Right kidney (tissue), 1 donor: ENCODE measurements at regions not wholly inside any gene's neighbourhood (a gene's known extent, or its start where the extent isn't known, plus 50 kb on each side); places are given as distances from the start of the nearest gene placed in this dataset.
"Not testable (repeated sequence)": the region's sequence is repeated elsewhere in the genome, so short reads cannot be mapped to it uniquely, and the experiment has no call there.

Experiments used
- DNase-seq: peaks from one replicate; pipeline ENCODE4 v3.0.0-alpha.2; 2016

DNA sequence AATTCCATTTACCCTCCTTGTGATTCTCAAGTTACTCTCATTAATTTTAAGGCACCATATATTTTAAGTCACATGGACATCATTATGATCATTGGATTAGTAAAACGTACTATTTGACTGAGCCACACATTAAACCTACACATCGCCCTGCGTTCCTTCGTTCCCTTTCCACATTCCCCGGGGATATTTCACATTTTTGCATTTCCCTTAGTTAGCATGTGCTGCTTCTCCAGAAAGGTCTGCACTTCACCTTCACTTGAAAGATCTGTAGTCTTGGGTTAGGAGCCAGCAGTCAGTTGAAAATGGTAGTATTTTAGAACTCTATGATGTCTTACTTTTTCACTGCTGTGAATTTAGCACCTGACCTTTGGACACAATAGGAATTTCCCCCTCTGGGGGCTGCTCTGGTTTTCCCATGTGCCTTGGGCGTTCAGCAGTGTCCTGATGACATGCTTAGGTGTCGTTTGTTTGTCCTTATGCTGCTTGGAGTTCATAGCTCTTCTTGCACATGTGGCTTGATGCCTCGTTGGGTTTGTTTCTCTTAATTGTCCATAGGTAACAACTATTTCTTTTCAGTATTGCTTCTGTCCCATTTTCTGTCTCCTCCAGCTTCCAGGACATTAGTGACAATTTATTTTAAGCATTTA lies 56.9 kb upstream of the NBPF20 start:
- not testable (repeated sequence) for DNase-seq

GRCh38 chr1:145475962-145476361 lies 50.6 kb upstream of the NBPF20 start:
- not testable (repeated sequence) for DNase-seq

DNA sequence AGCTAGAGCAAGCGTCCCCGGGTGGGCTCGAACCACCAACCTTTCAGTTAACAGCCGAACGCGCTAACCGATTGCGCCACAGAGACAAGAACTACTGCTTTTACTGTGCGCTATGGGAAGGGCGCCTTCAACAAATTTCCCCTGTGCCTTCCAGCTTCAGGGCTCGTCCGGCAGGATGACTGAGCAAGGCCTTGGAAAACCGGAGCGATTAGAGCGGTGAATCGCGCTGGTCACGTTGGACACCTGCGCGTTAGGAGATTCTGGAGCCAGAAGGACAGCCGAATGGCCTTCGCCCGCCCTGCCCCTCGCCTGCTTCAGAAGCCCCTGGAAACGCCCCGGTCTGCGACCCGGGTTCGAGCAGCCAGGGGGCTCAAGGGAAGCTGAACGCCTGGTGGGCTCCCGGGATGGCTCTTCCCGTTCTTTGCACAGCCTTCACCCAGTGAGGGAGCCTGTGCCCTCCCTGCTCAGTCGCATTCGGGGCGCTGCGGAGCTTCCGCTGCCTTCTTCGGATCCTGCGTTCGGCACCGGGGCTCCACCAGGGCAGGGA lies 50.0 kb upstream of the NBPF20 start:
- peak; percentile 21 for DNase-seq
